Left renal pelvis (tissue), 4 donors: ENCODE measurements at regions not wholly inside any gene's neighbourhood (a gene's known extent, or its start where the extent isn't known, plus 50 kb on each side); places are given as distances from the start of the nearest gene placed in this dataset.

Experiments used
- DNase-seq, 4 donors: peaks; one replicate each; pipeline ENCODE4 v3.0.0-alpha.2; 2013; ENCODE audit warnings: low read depth in 4 of 4, low spot score in 3 of 4

- no peak for DNase-seq
Measured at GRCh38 chr2:22491442-22491841, 893.5 kb upstream of the KLHL29 start.

- no peak for DNase-seq
Measured at GRCh38 chr2:22494156-22494555, 890.8 kb upstream of the KLHL29 start.

GRCh38 chr2:22497064-22497463 lies 887.9 kb upstream of the KLHL29 start:
- DNase-seq: no peak

- DNase-seq: no peak
Measured at GRCh38 chr2:22497789-22498188, 887.2 kb upstream of the KLHL29 start.

- DNase-seq: no peak
Measured at GRCh38 chr2:22499082-22499839, 885.7 kb upstream of the KLHL29 start.

- DNase-seq: no peak
Measured at GRCh38 chr2:22500555-22500935, 884.4 kb upstream of the KLHL29 start.

GRCh38 chr2:22501851-22502250 lies 883.1 kb upstream of the KLHL29 start:
- no peak for DNase-seq

- no peak for DNase-seq
Measured at GRCh38 chr2:22513563-22513962, 871.4 kb upstream of the KLHL29 start.

- DNase-seq: no peak
Measured at GRCh38 chr2:22517141-22517540, 867.8 kb upstream of the KLHL29 start.

- no peak for DNase-seq
Measured at GRCh38 chr2:22518641-22519040, 866.3 kb upstream of the KLHL29 start.

- DNase-seq: no peak
Measured at GRCh38 chr2:22520369-22521288, 864.4 kb upstream of the KLHL29 start.

- DNase-seq: no peak
Measured at GRCh38 chr2:22521620-22522019, 863.4 kb upstream of the KLHL29 start.

- no peak for DNase-seq
Measured at GRCh38 chr2:22525681-22526080, 859.3 kb upstream of the KLHL29 start.

GRCh38 chr2:22530131-22530530 lies 854.8 kb upstream of the KLHL29 start:
- DNase-seq: no peak

GRCh38 chr2:22536133-22536532 lies 848.8 kb upstream of the KLHL29 start:
- DNase-seq: no peak

- DNase-seq: no peak
Measured at GRCh38 chr2:22554453-22554852, 830.5 kb upstream of the KLHL29 start.

GRCh38 chr2:22557406-22557805 lies 827.6 kb upstream of the KLHL29 start:
- no peak for DNase-seq

- no peak for DNase-seq
Measured at GRCh38 chr2:22560021-22560420, 825.0 kb upstream of the KLHL29 start.

GRCh38 chr2:22579341-22579740 lies 805.6 kb upstream of the KLHL29 start:
- no peak for DNase-seq

- DNase-seq: no peak
Measured at GRCh38 chr2:22582107-22582506, 802.9 kb upstream of the KLHL29 start.

- DNase-seq: no peak
Measured at GRCh38 chr2:22596306-22596705, 788.7 kb upstream of the KLHL29 start.

GRCh38 chr2:22600156-22600555 lies 784.8 kb upstream of the KLHL29 start:
- DNase-seq: no peak
